ENCODE measurements at regions not wholly inside any gene's neighbourhood (a gene's known extent, or its start where the extent isn't known, plus 50 kb on each side); places are given as distances from the start of the nearest gene placed in this dataset.

DNA sequence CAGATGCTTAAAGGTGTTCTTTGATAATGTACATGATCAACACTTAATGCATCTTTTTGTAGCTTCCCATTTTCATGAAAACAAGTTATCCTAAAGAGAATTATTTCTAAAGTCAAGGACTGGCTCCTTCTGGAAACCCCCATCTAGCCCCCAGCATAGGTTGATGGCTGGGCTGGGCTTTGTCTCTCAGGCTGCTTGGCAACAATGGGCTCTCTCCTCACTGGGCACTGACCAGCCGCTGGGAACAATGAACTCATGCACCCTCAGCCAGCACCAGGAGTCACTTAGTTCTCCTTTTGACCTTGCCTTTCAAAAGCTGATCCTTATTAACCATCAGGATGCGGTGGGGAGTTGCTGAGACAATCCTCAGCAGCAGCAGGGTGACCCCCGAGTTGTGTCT, 293.0 kb upstream of the PLXNA2 start:
- intact Hi-C loops (cut with DNase I; ENCODE audit: low total_unique reads), result no loop called here
- Histone ChIP-seq H3K4me3 (no peak overlapping the region), H3K9me3 (no peaks in the 10 kb centered on the region), H3K36me3 (no peaks in the 10 kb centered on the region), H3K27me3 (no peaks in the 10 kb centered on the region), H3K4me1 (peaks cover 0 to 20% (median 9%) of the 10 kb centered on the region in 4 donors), H3K27ac (no peak overlapping the region)
- in situ Hi-C loops (cut with MboI; ENCODE audit: low pct_ligation_motif_present in 1 of 4, low pct_unique_long_range_greater_than_20kb in 1 of 4, low sequenced_read_pairs in 3 of 4), result no loop called here
- WGBS, 2 donors (ENCODE audit: low coverage in 1 of 2), result 86% methylated on average over 3 of the region's 3 CpGs; no CpG with 5 or more reads in 1 of the 2 donors
- DNase-seq, result no peak
- no peak for TF ChIP-seq EP300 (IDR thresholded peaks at IDR 0.05; ENCODE audit: low read depth)
- TF ChIP-seq POLR2A (IDR thresholded peaks at IDR 0.05), result no peak
- TF ChIP-seq, protein P1, sequence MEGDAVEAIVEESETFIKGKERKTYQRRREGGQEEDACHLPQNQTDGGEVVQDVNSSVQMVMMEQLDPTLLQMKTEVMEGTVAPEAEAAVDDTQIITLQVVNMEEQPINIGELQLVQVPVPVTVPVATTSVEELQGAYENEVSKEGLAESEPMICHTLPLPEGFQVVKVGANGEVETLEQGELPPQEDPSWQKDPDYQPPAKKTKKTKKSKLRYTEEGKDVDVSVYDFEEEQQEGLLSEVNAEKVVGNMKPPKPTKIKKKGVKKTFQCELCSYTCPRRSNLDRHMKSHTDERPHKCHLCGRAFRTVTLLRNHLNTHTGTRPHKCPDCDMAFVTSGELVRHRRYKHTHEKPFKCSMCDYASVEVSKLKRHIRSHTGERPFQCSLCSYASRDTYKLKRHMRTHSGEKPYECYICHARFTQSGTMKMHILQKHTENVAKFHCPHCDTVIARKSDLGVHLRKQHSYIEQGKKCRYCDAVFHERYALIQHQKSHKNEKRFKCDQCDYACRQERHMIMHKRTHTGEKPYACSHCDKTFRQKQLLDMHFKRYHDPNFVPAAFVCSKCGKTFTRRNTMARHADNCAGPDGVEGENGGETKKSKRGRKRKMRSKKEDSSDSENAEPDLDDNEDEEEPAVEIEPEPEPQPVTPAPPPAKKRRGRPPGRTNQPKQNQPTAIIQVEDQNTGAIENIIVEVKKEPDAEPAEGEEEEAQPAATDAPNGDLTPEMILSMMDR (IDR thresholded peaks at IDR 0.05), result no peak
- TF ChIP-seq POLR2AphosphoS5 (IDR thresholded peaks at IDR 0.05), result no peak

DNA sequence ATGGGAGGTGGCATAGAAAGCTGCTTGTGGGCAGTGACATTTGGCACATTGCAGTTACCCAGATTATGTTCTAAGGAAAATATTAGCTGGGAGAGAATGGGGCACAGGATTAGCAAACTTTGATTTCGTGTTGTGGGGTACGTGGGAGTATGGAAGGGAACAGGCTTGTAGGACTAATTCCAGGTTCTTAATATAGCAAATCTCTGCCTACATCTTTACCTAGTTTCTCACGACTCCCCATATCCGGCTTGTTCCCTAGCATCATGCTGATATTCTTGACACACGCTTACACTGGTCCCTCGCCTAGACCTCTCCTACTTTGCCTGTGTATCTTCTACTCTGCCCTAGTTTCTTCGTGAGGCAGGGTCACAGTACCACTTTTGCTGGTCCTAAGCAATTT, 293.9 kb upstream of the PLXNA2 start:
- H3K9me3 ChIP-seq, result no peaks in the 10 kb centered on the region
- no peak overlapping the region for H3K27ac ChIP-seq
- intact Hi-C loops (cut with DNase I; ENCODE audit: low total_unique reads), result no loop called here
- TF ChIP-seq, protein P1 (IDR thresholded peaks at IDR 0.05), result no peak
- no peak for DNase-seq
- in situ Hi-C loops (cut with MboI; ENCODE audit: low pct_ligation_motif_present in 1 of 4, low pct_unique_long_range_greater_than_20kb in 1 of 4, low sequenced_read_pairs in 3 of 4), result no loop called here
- no peaks in the 10 kb centered on the region for H3K27me3 ChIP-seq
- no peak overlapping the region for H3K4me3 ChIP-seq
- peaks cover 0 to 20% (median 9%) of the 10 kb centered on the region in 4 donors for H3K4me1 ChIP-seq
- no peaks in the 10 kb centered on the region for H3K36me3 ChIP-seq
- 89 to 94% methylated on average over 5 to 7 of the region's 7 CpGs for WGBS, 2 donors (ENCODE audit: low coverage in 1 of 2)

DNA sequence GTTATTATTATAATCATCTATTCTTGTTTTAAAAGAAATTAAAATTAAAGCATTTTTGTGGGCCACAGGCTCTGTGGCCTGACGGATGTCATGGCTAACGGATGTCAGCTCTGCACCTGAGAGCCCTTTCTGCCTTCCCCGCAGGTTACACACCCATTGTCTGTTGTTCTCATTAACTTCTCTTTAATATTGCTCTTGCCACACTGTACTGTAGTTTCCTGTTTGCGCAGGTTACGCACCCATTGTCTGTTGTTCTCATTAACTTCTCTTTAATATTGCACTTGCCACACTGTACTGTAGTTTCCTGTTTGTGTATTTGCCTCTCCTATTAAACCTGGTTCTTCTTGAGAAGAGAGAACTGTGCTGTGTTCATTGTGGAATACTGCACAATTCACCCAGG, 294.4 kb upstream of the PLXNA2 start:
- TF ChIP-seq, protein P1 (IDR thresholded peaks at IDR 0.05), result no peak
- TF ChIP-seq EP300 (IDR thresholded peaks at IDR 0.05; ENCODE audit: low read depth) (no peak), POLR2A (IDR thresholded peaks at IDR 0.05) (no peak), POLR2AphosphoS5 (IDR thresholded peaks at IDR 0.05) (no peak)
- H3K27ac ChIP-seq, result no peak overlapping the region
- no peaks in the 10 kb centered on the region for H3K9me3 ChIP-seq
- H3K36me3 ChIP-seq, result no peaks in the 10 kb centered on the region
- intact Hi-C loops (cut with DNase I; ENCODE audit: low total_unique reads), result no loop called here
- 90% methylated on average over 5 of the region's 5 CpGs for WGBS, 2 donors (ENCODE audit: low coverage in 1 of 2)
- no peaks in the 10 kb centered on the region for H3K27me3 ChIP-seq
- no peak for DNase-seq
- peaks cover 0 to 18% (median 8%) of the 10 kb centered on the region in 4 donors for H3K4me1 ChIP-seq
- H3K4me3 ChIP-seq, result no peak overlapping the region
- in situ Hi-C loops (cut with MboI; ENCODE audit: low pct_ligation_motif_present in 1 of 4, low pct_unique_long_range_greater_than_20kb in 1 of 4, low sequenced_read_pairs in 3 of 4), result no loop called here

DNA sequence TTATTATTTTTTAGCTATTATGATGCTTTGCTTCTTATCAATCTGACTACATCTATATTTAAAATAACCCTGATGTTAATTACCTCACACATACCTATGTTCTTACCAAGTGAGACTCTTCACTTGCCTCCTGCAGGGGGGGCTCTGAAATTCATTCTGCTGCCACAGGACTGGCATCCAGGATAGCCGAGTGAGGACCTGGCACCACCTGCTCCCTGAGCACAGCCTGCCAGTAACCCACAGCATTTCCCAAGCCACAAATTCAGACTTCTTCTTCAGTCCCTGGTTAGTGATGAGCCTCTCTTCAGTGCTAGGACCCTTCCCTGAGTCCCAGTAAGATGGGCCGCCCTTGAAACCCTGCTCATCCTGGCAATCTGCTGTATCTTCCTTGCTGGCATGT, 296.5 kb upstream of the PLXNA2 start:
- in situ Hi-C loops (cut with MboI; ENCODE audit: low pct_ligation_motif_present in 1 of 4, low pct_unique_long_range_greater_than_20kb in 1 of 4, low sequenced_read_pairs in 3 of 4), result no loop called here

More for the DNA sequence above, 296.5 kb upstream of the PLXNA2 start:
- 85% methylated on average over 2 of the region's 2 CpGs; no CpG with 5 or more reads in 1 of the 2 donors for WGBS, 2 donors (ENCODE audit: low coverage in 1 of 2)
- H3K4me1 ChIP-seq, result peaks cover 0 to under 1% (median 0%) of the 10 kb centered on the region in 4 donors
- H3K27me3 ChIP-seq, result no peaks in the 10 kb centered on the region
- no peaks in the 10 kb centered on the region for H3K9me3 ChIP-seq
- TF ChIP-seq POLR2AphosphoS5 (IDR thresholded peaks at IDR 0.05), result no peak
- TF ChIP-seq, protein P1 (IDR thresholded peaks at IDR 0.05), result no peak
- TF ChIP-seq EP300 (IDR thresholded peaks at IDR 0.05; ENCODE audit: low read depth), result no peak
- no peak for TF ChIP-seq POLR2A (IDR thresholded peaks at IDR 0.05)
- no peak overlapping the region for H3K4me3 ChIP-seq
- no peaks in the 10 kb centered on the region for H3K36me3 ChIP-seq
- intact Hi-C loops (cut with DNase I; ENCODE audit: low total_unique reads), result no loop called here
- no peak overlapping the region for H3K27ac ChIP-seq
- no peak for DNase-seq
